ENCODE measurements at regions not wholly inside any gene's neighbourhood (a gene's known extent, or its start where the extent isn't known, plus 50 kb on each side); places are given as distances from the start of the nearest gene placed in this dataset.

DNA sequence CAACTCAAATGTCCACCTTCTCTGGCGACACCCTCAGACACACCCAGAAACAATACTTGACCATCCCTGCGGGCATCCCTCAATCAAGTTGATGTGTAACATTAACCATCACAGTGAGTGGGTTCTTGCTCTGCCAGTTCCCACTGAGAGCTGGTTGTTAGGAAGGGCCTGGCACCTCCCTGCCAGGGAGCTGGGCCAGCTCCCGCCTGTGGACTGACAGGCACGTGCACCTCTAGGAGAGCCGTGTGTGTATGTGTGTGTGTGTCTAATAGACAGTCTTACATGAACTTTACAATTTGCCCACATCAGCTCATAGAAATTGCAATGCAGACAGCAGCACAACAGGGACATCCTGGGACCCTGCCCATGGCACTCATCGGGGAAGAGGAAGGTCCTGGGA, 298.7 kb downstream of the SHANK2 start:
- DNase-seq (ENCODE audit: low read depth, low spot score), result no peak
- H3K27ac ChIP-seq, result no peak overlapping the region

DNA sequence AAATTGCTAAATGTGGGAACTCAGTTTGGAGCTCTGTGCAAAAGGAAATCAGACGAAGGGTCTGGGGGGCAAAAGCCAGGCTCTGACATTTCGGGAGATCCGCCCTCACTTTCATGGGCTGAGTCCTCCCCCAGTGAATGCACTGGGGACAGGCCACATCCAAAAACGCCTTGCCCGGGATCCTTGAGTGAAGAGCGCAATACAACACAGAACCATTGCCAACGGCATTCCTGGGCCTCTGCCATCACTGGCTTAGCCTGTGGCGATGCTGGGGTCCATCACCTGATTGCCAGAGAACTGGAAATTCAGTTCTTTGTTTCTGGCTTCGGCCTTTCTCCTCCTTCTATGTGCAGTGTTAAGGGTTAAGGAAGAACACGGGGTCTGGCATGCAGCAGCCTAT, 297.9 kb downstream of the SHANK2 start:
- no peak overlapping the region for H3K27ac ChIP-seq
- no peak for DNase-seq (ENCODE audit: low read depth, low spot score)

Measured in epithelial cell of prostate (primary cell).